HG03025 (cell line): ENCODE measurements at regions not wholly inside any gene's neighbourhood (a gene's known extent, or its start where the extent isn't known, plus 50 kb on each side); places are given as distances from the start of the nearest gene placed in this dataset.

ENCODE experiments used
- ATAC-seq: cut with Tn5 transposase; IDR thresholded peaks from one replicate; pipeline ENCODE4 v1.9.1; 2021; ENCODE audit warnings: mild to moderate bottlenecking, moderate library complexity; ENCODE audit not compliant: unreplicated experiment, low FRiP score

DNA sequence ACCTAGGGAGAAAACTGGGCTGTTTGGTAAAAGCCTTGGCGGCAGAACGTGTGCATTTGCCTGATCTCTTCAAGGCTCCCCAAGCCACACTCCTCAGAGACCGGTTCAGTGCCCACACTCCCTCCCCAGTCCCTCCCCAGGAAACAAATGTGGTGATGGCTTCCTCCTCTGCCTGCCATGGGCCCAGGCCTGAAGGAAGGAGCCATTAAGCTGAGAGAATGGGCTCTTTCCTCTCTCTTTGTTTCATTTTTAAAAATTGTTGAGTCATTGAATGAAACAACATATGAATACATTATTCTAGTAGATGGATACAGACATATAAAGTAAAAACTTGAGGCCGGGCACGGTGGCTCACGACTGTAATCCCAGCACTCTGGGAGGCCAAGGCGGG, 50.6 kb upstream of the YWHAQ start:
- ATAC-seq, result no peak

DNA sequence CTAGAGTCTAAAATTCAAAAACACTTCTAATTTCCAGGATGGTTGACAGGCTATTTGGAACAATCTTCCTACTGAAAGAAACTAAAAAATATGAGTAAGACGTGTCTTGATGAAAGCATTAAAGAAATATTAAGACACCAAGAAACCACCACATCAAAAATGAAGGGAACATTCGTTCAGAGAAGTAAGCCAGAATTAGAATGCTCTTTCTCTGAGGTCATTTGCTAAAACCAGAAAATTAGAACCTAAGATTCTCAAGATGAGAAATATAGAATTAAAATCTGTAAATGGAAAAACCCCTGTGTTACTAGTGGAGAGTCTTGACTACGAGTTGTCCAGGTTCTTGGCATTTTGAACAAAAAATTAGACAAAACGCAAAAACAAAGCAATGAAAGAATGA, 54.8 kb upstream of the YWHAQ start:
- ATAC-seq, result no peak

- no peak for ATAC-seq
These were observed 55.3 kb upstream of the YWHAQ start for GRCh38 chr2:9686061-9686460.

GRCh38 chr2:9690252-9690651, 59.5 kb upstream of the YWHAQ start:
- no peak for ATAC-seq

GRCh38 chr2:9690716-9691498, 60.1 kb upstream of the YWHAQ start:
- no peak for ATAC-seq

- no peak for ATAC-seq
These were observed 61.8 kb upstream of the YWHAQ start for GRCh38 chr2:9692456-9693195.

GRCh38 chr2:9693196-9693491, 62.3 kb upstream of the YWHAQ start:
- no peak for ATAC-seq

- no peak for ATAC-seq
These were observed 62.8 kb upstream of the YWHAQ start for GRCh38 chr2:9693646-9694045.

GRCh38 chr2:9694661-9695234, 64.0 kb upstream of the YWHAQ start:
- no peak for ATAC-seq

GRCh38 chr2:9695941-9696340, 65.1 kb upstream of the YWHAQ start:
- ATAC-seq, result no peak

DNA sequence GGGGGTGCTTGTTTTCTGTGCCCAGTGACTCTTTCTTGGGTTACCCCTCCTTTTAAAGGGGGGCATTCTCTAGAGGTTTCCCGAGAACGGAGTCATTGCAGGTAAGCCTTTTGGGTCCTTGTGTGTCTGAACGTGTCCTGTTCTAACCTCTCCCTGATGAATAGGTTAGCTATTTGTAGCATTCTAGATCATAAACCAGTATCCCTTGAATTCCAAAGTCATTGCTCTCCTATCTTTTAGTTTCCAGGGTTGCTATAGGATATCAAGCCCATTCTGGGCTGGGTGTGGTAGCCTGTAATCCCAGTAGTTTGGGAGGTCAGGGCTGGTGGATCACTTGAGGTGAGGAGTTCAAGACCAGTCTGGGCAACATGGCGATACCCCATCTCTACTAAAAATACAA, 65.9 kb upstream of the YWHAQ start:
- ATAC-seq, result no peak

DNA sequence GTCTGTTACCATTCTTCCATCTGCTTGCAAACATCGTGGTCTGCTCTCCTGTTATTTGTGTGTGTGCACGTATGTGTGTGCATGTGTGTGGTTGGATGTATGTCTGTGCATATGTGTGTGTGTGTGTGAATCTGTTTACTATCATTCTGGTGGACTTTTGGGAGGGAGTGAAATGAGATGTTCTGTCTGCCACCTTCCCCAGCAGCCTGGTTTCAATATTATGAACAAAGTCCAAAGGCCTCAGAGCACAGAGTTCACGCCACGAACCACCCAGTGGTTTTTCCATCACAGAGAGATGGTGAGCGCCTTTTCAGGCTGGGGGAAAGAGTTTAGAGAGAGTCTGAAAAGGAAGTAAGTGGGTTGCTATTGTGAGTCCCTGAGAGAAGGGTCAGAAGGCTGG, 67.1 kb upstream of the YWHAQ start:
- ATAC-seq, result no peak

DNA sequence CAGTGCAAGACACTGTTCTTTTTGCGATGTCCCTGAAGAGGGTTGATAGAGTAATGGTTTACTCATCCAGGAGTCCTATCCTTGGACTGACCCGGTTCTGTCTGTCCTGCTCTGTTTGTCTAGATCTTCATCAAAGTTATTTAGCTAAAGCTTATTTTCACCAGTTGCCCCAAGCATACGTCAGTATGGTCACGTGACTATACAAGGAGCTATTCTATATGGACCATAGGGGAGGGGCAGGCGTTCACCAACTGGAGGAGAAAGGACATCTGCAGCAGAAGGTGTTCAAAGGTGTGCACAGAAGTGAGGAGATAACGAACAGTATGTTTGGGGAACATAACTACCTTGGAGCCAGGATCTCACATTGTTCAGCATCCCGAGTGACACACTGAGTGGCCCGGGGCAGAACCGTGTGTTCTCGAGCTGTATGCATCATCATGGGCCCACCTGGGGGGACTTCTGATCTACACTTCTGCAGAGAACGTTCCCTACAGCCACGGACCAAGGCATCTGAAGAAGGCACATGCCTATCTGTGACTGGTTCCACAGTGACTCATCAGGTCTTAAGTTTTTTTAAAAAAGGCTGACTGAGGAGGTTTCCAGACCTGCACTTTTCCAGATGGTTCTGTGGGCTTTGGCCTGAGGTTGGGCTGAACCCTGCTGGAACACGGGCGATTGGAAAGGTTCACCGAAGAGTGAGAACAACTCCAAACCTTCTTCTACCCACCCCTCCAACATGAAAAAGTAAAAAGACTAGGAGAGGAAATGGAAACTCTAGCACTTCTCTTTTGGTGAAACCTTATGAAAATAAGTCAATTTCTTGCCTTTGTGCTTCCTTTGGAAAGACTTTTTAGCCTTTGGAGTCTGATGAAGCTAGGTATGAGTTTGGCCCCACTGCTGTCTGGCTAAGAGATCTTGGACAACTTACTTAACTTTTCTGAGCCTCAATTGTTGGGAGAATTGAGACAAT, 68.6 kb upstream of the YWHAQ start:
- ATAC-seq, result no peak

- ATAC-seq, result no peak
These were observed 69.3 kb upstream of the YWHAQ start for GRCh38 chr2:9700109-9700495.

DNA sequence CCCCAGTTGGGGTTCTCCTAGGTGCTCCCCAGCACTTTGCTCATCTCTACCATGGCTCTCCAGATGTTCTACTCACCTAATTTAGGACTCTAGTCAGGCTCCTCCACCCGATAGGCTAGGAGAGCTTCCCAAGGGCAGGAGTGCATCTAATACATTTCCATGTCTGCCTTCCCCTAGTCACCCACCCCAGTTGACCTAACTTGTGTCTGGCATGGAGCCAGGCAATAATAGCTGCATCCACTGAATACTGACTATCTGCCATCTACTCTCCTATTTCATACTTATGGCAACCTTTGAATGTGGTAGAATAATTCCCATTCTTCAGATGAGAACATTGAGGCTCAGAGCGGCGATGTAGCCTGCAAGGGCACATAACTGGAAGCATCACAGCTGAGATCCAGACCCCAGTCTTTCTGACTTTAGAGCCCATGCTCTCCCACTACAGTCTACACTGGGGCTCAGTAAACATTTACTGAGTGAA, 71.8 kb upstream of the YWHAQ start:
- ATAC-seq, result no peak

DNA sequence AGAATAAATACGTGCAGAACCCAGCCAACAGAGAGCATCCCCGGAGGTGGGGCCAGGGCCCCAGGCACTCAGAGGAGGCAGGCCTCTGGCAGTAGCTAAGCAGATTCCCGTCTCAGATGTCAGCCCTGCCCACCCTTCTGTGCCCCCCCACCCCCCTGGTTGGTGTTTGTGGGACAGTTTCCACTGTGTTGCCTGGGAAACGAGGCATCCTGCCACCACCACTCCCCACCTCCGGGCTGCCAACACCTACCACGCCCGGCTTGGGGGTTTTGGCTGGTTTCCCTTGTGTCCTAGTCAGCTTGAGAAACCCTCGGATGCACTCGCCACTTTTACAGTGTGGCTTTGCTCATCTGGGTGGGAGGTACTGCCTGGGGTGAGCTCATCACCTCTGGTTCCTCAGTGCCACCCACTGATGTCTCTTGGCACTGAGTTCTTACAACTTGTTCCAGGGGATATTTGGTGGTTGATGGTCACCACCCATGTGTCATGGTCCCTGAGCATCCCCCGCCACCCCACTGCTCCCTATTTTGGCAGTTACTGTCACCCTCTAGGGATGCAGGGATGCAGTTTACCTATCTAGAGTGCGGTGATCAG, 72.4 kb upstream of the YWHAQ start:
- ATAC-seq, result no peak

GRCh38 chr2:9703701-9704221, 73.0 kb upstream of the YWHAQ start:
- ATAC-seq, result no peak

- no peak for ATAC-seq
These were observed 73.8 kb upstream of the YWHAQ start for GRCh38 chr2:9704600-9704999.

GRCh38 chr2:9705196-9705595, 74.4 kb upstream of the YWHAQ start:
- ATAC-seq, result no peak

- no peak for ATAC-seq
These were observed 76.2 kb upstream of the YWHAQ start for GRCh38 chr2:9707008-9707407.
